IPS-15b (cell line): ENCODE measurements at regions not wholly inside any gene's neighbourhood (a gene's known extent, or its start where the extent isn't known, plus 50 kb on each side); places are given as distances from the start of the nearest gene placed in this dataset.

Source experiments
- H3K27me3 ChIP-seq: one replicate; pipeline ENCODE4 v1.6.1; 2013; ENCODE audit warnings: low read length; ENCODE audit not compliant: control insufficient read depth, insufficient read depth
- H3K36me3 ChIP-seq: one replicate; pipeline ENCODE4 v1.6.1; 2013; ENCODE audit warnings: low read length; ENCODE audit not compliant: control insufficient read depth, insufficient read depth
- H3K4me1 ChIP-seq: one replicate; pipeline ENCODE4 v1.6.1; 2013; ENCODE audit warnings: mild to moderate bottlenecking, low read length; ENCODE audit not compliant: control insufficient read depth, insufficient read depth
- H3K4me3 ChIP-seq: one replicate; pipeline ENCODE4 v1.5.1; 2013; ENCODE audit warnings: low read depth, low read length
- H3K9ac ChIP-seq: one replicate; pipeline ENCODE4 v1.6.1; 2013; ENCODE audit warnings: low read depth, mild to moderate bottlenecking, low read length
- H3K9me3 ChIP-seq: one replicate; pipeline ENCODE4 v1.6.1; 2013; ENCODE audit warnings: mild to moderate bottlenecking, low read length; ENCODE audit not compliant: control insufficient read depth, insufficient read depth

DNA sequence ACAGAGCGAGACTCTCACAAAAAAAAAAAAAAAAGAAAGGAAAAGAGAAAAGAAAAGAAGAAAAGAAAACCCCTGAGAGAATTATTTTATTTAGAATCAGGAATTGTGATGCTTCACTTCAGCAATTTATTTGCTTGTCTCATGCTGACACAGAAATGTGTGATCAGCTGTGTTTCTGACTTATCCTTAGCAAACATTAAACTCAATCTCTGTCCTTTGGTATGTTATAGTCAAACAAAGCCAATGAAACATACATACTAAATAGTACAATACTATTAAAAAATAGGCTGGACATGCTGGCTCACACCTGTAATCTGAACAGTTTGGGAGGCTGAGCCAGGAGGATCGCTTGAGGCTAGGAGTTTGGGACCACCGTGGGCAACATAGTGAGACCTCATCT, 733.0 kb upstream of the FZD8 start:
- no peaks in the 10 kb centered on the region for H3K9me3 ChIP-seq
- no peak overlapping the region for H3K4me3 ChIP-seq
- no peaks in the 10 kb centered on the region for H3K4me1 ChIP-seq
- no peak overlapping the region for H3K9ac ChIP-seq
- H3K36me3 ChIP-seq: no peaks in the 10 kb centered on the region
- H3K27me3 ChIP-seq: no peaks in the 10 kb centered on the region

DNA sequence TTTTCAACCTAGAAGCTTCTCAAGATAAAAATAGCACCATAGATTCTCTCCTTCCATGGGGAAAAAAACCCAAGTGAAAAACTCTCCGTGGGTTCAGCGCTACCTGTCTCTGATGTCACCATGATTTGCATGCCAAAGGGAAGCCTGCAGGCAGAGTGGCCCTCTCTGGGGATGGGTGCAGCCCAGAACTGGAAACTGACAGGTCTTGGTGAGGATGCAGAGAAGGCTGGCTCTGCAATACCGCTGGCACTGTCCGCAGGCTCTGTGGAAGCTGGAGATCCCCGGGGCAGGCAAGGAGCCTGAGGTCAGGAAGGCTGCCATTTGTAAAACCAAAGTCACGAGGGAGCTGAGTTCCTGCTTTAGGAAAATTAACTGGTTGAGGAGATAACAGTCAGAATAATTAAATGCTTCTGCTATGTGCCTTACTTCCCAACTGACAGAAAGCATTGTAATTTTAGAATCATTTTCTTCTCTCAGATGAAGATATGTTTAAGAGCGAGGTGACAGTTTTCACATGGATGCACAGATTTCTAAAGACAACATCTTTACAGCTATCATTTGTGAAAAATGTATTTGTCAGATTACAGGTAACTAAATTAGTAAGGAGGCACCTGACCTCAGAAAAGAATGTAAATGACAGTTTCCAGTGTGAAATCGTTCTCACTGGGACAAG, 731.5 kb upstream of the FZD8 start:
- no peaks in the 10 kb centered on the region for H3K4me1 ChIP-seq
- H3K4me3 ChIP-seq: no peak overlapping the region
- H3K36me3 ChIP-seq: no peaks in the 10 kb centered on the region
- H3K9me3 ChIP-seq: no peaks in the 10 kb centered on the region
- no peaks in the 10 kb centered on the region for H3K27me3 ChIP-seq
- no peak overlapping the region for H3K9ac ChIP-seq

DNA sequence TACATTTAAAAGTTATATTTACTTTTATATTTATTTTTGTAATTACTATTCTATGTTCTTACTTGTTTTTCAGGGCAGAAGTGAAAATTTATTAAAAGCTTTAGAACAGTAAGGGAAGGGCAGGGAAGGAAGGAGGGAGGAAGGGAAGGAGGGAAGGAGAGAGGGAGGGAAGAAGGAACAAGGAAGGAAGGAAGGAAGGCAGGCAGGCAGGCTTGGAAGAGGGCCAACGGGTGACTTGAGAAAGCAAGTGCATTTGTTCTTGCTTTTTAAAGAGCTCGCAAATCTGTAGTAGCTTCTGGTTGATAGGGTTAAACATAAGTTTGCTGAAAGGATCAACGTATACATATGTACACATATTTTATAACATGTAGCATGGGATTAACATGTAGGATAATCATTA, 725.3 kb upstream of the FZD8 start:
- Histone ChIP-seq H3K9me3 (no peaks in the 10 kb centered on the region), H3K9ac (no peak overlapping the region), H3K36me3 (no peaks in the 10 kb centered on the region), H3K27me3 (no peaks in the 10 kb centered on the region), H3K4me3 (no peak overlapping the region), H3K4me1 (no peaks in the 10 kb centered on the region)

DNA sequence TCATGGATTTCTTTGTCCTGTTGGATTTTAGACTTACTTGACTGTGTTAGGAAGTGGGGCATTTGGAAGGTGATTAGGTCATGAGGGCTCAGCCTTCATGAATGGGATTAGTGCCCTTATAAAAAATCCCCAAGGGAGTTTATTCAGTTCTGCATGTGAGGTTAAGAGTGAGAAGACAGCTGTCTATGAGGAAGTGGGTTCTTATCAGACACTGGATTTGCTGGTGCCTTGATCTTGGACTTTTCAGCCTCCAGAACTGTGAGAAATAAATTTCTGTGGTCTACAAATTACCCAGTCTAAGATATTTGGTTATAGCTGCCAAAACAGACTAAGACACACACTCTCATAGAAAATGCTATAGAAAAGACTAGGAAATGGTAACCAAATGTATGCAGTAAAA, 724.7 kb upstream of the FZD8 start:
- Histone ChIP-seq H3K36me3 (no peaks in the 10 kb centered on the region), H3K4me3 (no peak overlapping the region), H3K9ac (no peak overlapping the region), H3K4me1 (no peaks in the 10 kb centered on the region), H3K27me3 (no peaks in the 10 kb centered on the region), H3K9me3 (no peaks in the 10 kb centered on the region)

GRCh38 chr10:36366065-36366464, 724.0 kb upstream of the FZD8 start:
- Histone ChIP-seq H3K4me1 (no peaks in the 10 kb centered on the region), H3K36me3 (no peaks in the 10 kb centered on the region), H3K9ac (no peak overlapping the region), H3K9me3 (no peaks in the 10 kb centered on the region), H3K27me3 (no peaks in the 10 kb centered on the region), H3K4me3 (no peak overlapping the region)

- Histone ChIP-seq H3K9me3 (no peaks in the 10 kb centered on the region), H3K4me1 (no peaks in the 10 kb centered on the region), H3K4me3 (no peak overlapping the region)
Observed at GRCh38 chr10:36362257-36362656, 720.2 kb upstream of the FZD8 start.

DNA sequence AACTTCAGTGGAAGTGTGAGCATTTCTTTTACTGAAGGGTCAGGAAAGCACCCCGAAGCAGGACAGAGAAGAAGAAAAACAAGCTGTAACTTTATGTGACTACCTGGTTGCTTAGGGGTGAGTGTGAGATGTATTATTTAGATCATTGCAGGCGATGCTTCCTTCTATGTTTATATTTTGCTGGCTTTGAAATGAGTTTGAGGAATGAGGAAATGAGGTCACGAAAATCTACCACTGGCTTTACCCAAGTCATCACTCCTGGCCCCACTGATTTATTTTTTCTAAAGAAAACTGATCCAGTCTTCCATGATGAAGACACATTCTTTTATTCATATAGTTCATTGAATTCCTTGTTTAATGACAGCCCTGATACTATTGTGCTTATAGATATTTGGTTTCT, 716.6 kb upstream of the FZD8 start:
- no peak overlapping the region for H3K9ac ChIP-seq
- no peaks in the 10 kb centered on the region for H3K4me1 ChIP-seq

More at GRCh38 chr10:36362257-36362656, 720.2 kb upstream of the FZD8 start:
- Histone ChIP-seq H3K27me3 (no peaks in the 10 kb centered on the region), H3K9ac (no peak overlapping the region), H3K36me3 (no peaks in the 10 kb centered on the region)

DNA sequence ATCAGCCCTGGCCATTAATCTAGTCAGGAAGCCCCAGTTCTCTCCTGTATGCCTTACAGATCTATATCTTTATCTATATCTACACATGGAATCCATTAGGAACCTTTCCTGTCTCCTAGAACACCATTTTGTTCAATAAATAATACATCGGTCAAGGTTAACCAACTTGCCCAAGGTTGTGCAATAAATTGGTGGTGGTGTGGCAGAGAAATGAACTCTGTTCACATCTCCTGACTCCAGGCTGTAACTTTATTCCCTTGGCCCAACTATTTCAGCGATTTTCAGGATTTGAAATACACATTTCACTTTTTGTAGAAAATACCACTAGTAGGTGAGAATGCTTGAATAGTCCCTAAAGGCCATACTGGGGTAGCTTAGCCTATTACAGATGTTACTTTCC, 712.5 kb upstream of the FZD8 start:
- Histone ChIP-seq H3K9ac (no peak overlapping the region), H3K4me3 (no peak overlapping the region), H3K27me3 (no peaks in the 10 kb centered on the region), H3K36me3 (no peaks in the 10 kb centered on the region), H3K9me3 (no peaks in the 10 kb centered on the region), H3K4me1 (no peaks in the 10 kb centered on the region)

More for the DNA sequence above, 716.6 kb upstream of the FZD8 start:
- H3K4me3 ChIP-seq: no peak overlapping the region
- H3K36me3 ChIP-seq: no peaks in the 10 kb centered on the region
- no peaks in the 10 kb centered on the region for H3K27me3 ChIP-seq
- H3K9me3 ChIP-seq: no peaks in the 10 kb centered on the region

- Histone ChIP-seq H3K4me3 (no peak overlapping the region), H3K36me3 (no peaks in the 10 kb centered on the region), H3K4me1 (no peaks in the 10 kb centered on the region)
Observed at GRCh38 chr10:36351159-36351558, 709.1 kb upstream of the FZD8 start.

DNA sequence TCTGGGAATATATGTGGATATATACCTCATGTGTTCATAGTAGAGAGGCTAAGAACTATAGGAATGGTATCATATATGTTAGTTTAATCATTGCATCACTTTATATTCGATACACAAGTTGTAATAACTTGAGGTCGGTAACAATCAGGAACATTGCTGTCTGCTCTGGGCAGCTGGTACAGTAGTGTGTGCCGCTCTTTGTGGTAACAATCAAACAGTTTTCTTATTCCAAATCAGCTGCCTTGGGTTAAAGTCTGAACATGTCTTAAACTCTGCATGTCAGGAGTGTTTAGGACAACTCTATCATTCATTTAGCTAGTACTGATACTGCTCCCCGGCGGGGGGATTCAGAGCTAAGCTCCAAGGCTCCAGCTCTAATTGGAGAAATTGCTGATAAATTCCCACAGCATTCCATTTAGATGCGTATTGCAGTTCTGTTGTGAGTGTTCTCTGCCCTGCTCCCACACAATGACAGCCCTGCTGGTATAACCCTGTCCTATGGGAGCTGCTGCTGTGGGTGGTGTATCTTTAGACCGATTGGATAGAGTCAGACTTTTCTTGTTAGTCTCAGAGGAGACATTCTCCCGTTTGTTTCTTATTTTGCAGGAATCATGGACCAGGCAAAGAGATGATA, 707.5 kb upstream of the FZD8 start:
- H3K9ac ChIP-seq: no peak overlapping the region
- no peaks in the 10 kb centered on the region for H3K4me1 ChIP-seq
- no peaks in the 10 kb centered on the region for H3K27me3 ChIP-seq
- no peaks in the 10 kb centered on the region for H3K9me3 ChIP-seq
- H3K36me3 ChIP-seq: no peaks in the 10 kb centered on the region
- H3K4me3 ChIP-seq: no peak overlapping the region

More at GRCh38 chr10:36351159-36351558, 709.1 kb upstream of the FZD8 start:
- Histone ChIP-seq H3K9ac (no peak overlapping the region), H3K9me3 (no peaks in the 10 kb centered on the region), H3K27me3 (no peaks in the 10 kb centered on the region)

- Histone ChIP-seq H3K9me3 (no peaks in the 10 kb centered on the region), H3K4me3 (no peak overlapping the region), H3K9ac (no peak overlapping the region), H3K27me3 (no peaks in the 10 kb centered on the region), H3K4me1 (no peaks in the 10 kb centered on the region), H3K36me3 (no peaks in the 10 kb centered on the region)
Observed at GRCh38 chr10:36345807-36346206, 703.7 kb upstream of the FZD8 start.

DNA sequence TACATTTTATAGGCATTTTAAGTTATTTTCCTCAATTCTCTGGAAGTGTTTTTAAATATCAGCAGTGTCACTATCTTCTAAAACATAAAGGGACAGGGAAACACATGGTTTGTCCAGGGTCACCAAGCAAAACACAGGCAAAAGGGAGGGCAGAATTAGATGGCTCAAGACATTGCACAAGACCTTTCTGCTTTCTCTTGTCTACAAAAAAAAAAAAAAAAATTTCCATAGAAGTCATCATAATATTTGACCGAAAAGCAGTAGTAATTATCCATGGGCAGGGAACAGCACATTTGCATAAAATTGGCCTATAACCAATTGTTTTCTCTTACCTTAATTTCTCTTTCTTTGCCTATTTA, 703.1 kb upstream of the FZD8 start:
- no peaks in the 10 kb centered on the region for H3K36me3 ChIP-seq
- no peak overlapping the region for H3K9ac ChIP-seq
- H3K9me3 ChIP-seq: no peaks in the 10 kb centered on the region
- no peak overlapping the region for H3K4me3 ChIP-seq
- H3K4me1 ChIP-seq: no peaks in the 10 kb centered on the region
- H3K27me3 ChIP-seq: no peaks in the 10 kb centered on the region
